ENCODE measurements at regions not wholly inside any gene's neighbourhood (a gene's known extent, or its start where the extent isn't known, plus 50 kb on each side); places are given as distances from the start of the nearest gene placed in this dataset.

DNA sequence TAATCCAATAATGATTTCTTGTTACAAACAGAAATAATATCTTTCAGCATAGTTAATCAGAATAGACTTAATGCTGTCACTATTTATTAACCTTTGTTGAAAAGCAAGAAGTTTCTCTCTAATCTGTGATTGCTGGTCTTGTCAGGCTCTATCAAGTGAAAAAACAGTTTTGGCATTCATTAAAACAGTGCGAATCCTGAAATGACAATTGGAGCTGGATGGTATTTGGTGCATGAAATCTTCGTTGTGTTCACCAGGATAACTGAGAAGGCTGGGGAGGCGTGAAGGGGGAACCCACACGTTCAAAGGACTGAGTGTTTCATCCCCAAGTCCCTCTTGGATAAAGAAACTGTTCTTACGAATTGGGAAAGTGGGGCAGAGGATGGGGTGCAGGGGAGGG, 190.2 kb upstream of the MYL2 start:
- TF ChIP-seq CTCF (IDR thresholded peaks at IDR 0.05) (no peak), EZH2 (IDR thresholded peaks at IDR 0.05; ENCODE audit: borderline replicate concordance, insufficient read depth, low read depth, low read length, poor library complexity, severe bottlenecking) (no peak)
